ENCODE measurements at regions not wholly inside any gene's neighbourhood (a gene's known extent, or its start where the extent isn't known, plus 50 kb on each side); places are given as distances from the start of the nearest gene placed in this dataset.

DNA sequence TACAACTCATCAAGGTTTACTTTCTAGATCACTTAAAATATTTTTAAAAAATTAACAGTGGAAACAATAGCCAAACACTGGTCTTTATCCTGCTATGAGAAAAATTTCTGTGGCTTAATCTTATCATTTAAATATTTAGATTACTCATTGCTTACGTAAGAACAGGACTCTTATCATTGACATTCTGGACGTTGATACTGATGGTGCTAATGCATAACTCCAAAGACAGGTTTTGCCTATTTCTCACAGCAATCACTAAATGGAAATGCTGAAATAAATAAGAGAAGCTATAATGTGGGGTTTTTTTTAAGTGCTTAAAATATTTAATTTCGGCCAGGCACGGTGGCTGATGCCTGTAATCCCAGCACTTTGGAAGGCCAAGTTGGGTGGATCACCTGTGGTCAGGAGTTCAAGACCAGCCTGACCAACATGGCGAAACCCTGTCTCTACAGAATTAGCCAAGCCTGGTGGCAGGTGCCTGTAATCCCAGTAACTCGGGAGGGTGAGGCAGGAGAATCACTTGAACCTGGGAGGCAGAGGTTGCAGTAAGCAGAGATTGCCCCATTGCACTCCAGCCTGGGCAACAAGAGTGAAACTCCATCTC is 195.0 kb downstream of the HGF start:
- H3K4me1 ChIP-seq (ENCODE audit: insufficient read depth, low read length) = no peaks in the 10 kb centered on the region
- H3K4me1 Mint-ChIP-seq (ENCODE audit: low read depth, unreplicated experiment) = no peaks in the 10 kb centered on the region
- H3K4me3 Mint-ChIP-seq (ENCODE audit: unreplicated experiment) = no peak overlapping the region
- no peak overlapping the region for H2AFZ ChIP-seq (ENCODE audit: low read depth, low read length)
- H3K27ac Mint-ChIP-seq (ENCODE audit: unreplicated experiment) = no peak overlapping the region
- no peaks in the 10 kb centered on the region for H3K36me3 Mint-ChIP-seq (ENCODE audit: low read depth, unreplicated experiment)
- no peak overlapping the region for H3K4me2 ChIP-seq (ENCODE audit: low read length)
- H3K9me3 ChIP-seq (ENCODE audit: insufficient read depth, low read depth, low read length) = no peaks in the 10 kb centered on the region
- H3K36me3 ChIP-seq (ENCODE audit: insufficient read depth, low read length) = no peaks in the 10 kb centered on the region
- H3K27me3 Mint-ChIP-seq (ENCODE audit: low read depth, unreplicated experiment) = no peaks in the 10 kb centered on the region
- no peak for FAIRE-seq
- H3K79me2 ChIP-seq (ENCODE audit: insufficient read depth, low read length) = no peaks in the 10 kb centered on the region
- DNase-seq (ENCODE audit: low read depth) = peak; percentile 90
- H3K9ac ChIP-seq (ENCODE audit: low read length) = no peak overlapping the region
- peak overlapping the region; percentile 26 for H3K27ac ChIP-seq (ENCODE audit: low read depth, low read length)
- H3K4me3 ChIP-seq (ENCODE audit: insufficient read depth, low read depth, low read length) = no peak overlapping the region
- no peaks in the 10 kb centered on the region for H3K27me3 ChIP-seq (ENCODE audit: insufficient read depth, low read length)
- H4K20me1 ChIP-seq (ENCODE audit: insufficient read depth, low read length) = no peaks in the 10 kb centered on the region
- TF ChIP-seq EZH2 (IDR thresholded peaks at IDR 0.05; ENCODE audit: insufficient read depth, low read length) = no peak
- TF ChIP-seq, protein P1, sequence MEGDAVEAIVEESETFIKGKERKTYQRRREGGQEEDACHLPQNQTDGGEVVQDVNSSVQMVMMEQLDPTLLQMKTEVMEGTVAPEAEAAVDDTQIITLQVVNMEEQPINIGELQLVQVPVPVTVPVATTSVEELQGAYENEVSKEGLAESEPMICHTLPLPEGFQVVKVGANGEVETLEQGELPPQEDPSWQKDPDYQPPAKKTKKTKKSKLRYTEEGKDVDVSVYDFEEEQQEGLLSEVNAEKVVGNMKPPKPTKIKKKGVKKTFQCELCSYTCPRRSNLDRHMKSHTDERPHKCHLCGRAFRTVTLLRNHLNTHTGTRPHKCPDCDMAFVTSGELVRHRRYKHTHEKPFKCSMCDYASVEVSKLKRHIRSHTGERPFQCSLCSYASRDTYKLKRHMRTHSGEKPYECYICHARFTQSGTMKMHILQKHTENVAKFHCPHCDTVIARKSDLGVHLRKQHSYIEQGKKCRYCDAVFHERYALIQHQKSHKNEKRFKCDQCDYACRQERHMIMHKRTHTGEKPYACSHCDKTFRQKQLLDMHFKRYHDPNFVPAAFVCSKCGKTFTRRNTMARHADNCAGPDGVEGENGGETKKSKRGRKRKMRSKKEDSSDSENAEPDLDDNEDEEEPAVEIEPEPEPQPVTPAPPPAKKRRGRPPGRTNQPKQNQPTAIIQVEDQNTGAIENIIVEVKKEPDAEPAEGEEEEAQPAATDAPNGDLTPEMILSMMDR (IDR thresholded peaks at IDR 0.05; ENCODE audit: insufficient read depth, low read depth, low read length) = no peak
- H3K9me3 Mint-ChIP-seq (ENCODE audit: unreplicated experiment) = no peaks in the 10 kb centered on the region

DNA sequence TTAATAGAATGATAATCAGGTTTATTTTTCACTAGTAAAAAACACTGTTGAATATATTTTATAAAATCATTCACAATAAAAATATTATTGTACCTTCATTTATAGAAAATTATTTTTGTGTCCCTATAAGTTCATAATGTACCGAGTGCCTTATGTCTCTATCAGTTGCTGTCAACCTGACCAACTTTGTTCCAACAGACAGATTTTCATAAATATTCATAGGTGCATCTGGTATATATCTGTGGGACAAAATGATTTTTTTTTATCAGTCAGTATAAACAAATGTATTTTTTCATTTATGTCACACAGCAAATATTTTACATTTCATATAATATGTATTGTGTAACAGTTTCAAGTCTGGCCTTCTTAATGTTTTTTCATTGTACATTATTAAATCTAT is 195.9 kb downstream of the HGF start:
- H3K4me1 ChIP-seq (ENCODE audit: insufficient read depth, low read length) = no peaks in the 10 kb centered on the region
- no peaks in the 10 kb centered on the region for H3K9me3 ChIP-seq (ENCODE audit: insufficient read depth, low read depth, low read length)
- no peaks in the 10 kb centered on the region for H3K9me3 Mint-ChIP-seq (ENCODE audit: unreplicated experiment)
- no peak overlapping the region for H3K4me3 Mint-ChIP-seq (ENCODE audit: unreplicated experiment)
- no peak overlapping the region for H3K27ac Mint-ChIP-seq (ENCODE audit: unreplicated experiment)
- H4K20me1 ChIP-seq (ENCODE audit: insufficient read depth, low read length) = no peaks in the 10 kb centered on the region
- TF ChIP-seq, protein P1 (IDR thresholded peaks at IDR 0.05; ENCODE audit: insufficient read depth, low read depth, low read length) = no peak
- TF ChIP-seq EZH2 (IDR thresholded peaks at IDR 0.05; ENCODE audit: insufficient read depth, low read length) = no peak
- H3K27ac ChIP-seq (ENCODE audit: low read depth, low read length) = no peak overlapping the region
- no peak overlapping the region for H3K9ac ChIP-seq (ENCODE audit: low read length)
- no peak overlapping the region for H3K4me2 ChIP-seq (ENCODE audit: low read length)
- no peak for DNase-seq (ENCODE audit: low read depth)
- no peaks in the 10 kb centered on the region for H3K36me3 ChIP-seq (ENCODE audit: insufficient read depth, low read length)
- H3K4me3 ChIP-seq (ENCODE audit: insufficient read depth, low read depth, low read length) = no peak overlapping the region
- H3K27me3 ChIP-seq (ENCODE audit: insufficient read depth, low read length) = no peaks in the 10 kb centered on the region
- no peaks in the 10 kb centered on the region for H3K4me1 Mint-ChIP-seq (ENCODE audit: low read depth, unreplicated experiment)
- no peaks in the 10 kb centered on the region for H3K36me3 Mint-ChIP-seq (ENCODE audit: low read depth, unreplicated experiment)
- H3K27me3 Mint-ChIP-seq (ENCODE audit: low read depth, unreplicated experiment) = no peaks in the 10 kb centered on the region
- no peak for FAIRE-seq
- H2AFZ ChIP-seq (ENCODE audit: low read depth, low read length) = no peak overlapping the region
- no peaks in the 10 kb centered on the region for H3K79me2 ChIP-seq (ENCODE audit: insufficient read depth, low read length)

GRCh38 chr7:81573128-81573527 is 196.7 kb downstream of the HGF start:
- DNase-seq (ENCODE audit: low read depth) = peak; percentile 39
- Histone ChIP-seq H3K4me1 (ENCODE audit: insufficient read depth, low read length) (no peaks in the 10 kb centered on the region), H3K36me3 (ENCODE audit: insufficient read depth, low read length) (no peaks in the 10 kb centered on the region), H3K27me3 (ENCODE audit: insufficient read depth, low read length) (no peaks in the 10 kb centered on the region), H4K20me1 (ENCODE audit: insufficient read depth, low read length) (no peaks in the 10 kb centered on the region), H3K27ac (ENCODE audit: low read depth, low read length) (no peak overlapping the region), H3K9me3 (ENCODE audit: insufficient read depth, low read depth, low read length) (no peaks in the 10 kb centered on the region), H2AFZ (ENCODE audit: low read depth, low read length) (no peak overlapping the region), H3K4me2 (ENCODE audit: low read length) (no peak overlapping the region), H3K4me3 (ENCODE audit: insufficient read depth, low read depth, low read length) (no peak overlapping the region), H3K79me2 (ENCODE audit: insufficient read depth, low read length) (no peaks in the 10 kb centered on the region), H3K9ac (ENCODE audit: low read length) (no peak overlapping the region)
- H3K4me3 Mint-ChIP-seq (ENCODE audit: unreplicated experiment) = no peak overlapping the region
- no peaks in the 10 kb centered on the region for H3K36me3 Mint-ChIP-seq (ENCODE audit: low read depth, unreplicated experiment)
- H3K9me3 Mint-ChIP-seq (ENCODE audit: unreplicated experiment) = no peaks in the 10 kb centered on the region
- H3K27ac Mint-ChIP-seq (ENCODE audit: unreplicated experiment) = no peak overlapping the region
- H3K4me1 Mint-ChIP-seq (ENCODE audit: low read depth, unreplicated experiment) = no peaks in the 10 kb centered on the region
- no peak for TF ChIP-seq EZH2 (IDR thresholded peaks at IDR 0.05; ENCODE audit: insufficient read depth, low read length)
- TF ChIP-seq, protein P1 (IDR thresholded peaks at IDR 0.05; ENCODE audit: insufficient read depth, low read depth, low read length) = no peak
- no peaks in the 10 kb centered on the region for H3K27me3 Mint-ChIP-seq (ENCODE audit: low read depth, unreplicated experiment)
- FAIRE-seq = no peak

All from astrocyte (in vitro differentiated cells and primary cell).